Bronchial epithelial cell (primary cell): ENCODE measurements at regions not wholly inside any gene's neighbourhood (a gene's known extent, or its start where the extent isn't known, plus 50 kb on each side); places are given as distances from the start of the nearest gene placed in this dataset.

Source experiments
- DNase-seq: peaks from one replicate; pipeline ENCODE4 v3.0.0-alpha.2; 2010; ENCODE audit warnings: low read depth
- FAIRE-seq: peaks from 2 replicates; lab custom pipeline; 2011; peaks lifted over from hg19 to GRCh38; lab: Jason Lieb, UNC
- H3K27me3 ChIP-seq: 2 replicates; pipeline ENCODE4 v1.5.1; 2011; ENCODE audit warnings: low read length; ENCODE audit not compliant: control insufficient read depth, insufficient read depth
- H3K36me3 ChIP-seq: 2 replicates; pipeline ENCODE4 v1.5.1; 2011; ENCODE audit warnings: low read length; ENCODE audit not compliant: control insufficient read depth, insufficient read depth
- H3K4me3 ChIP-seq: 2 replicates; pipeline ENCODE4 v1.5.1; 2011; ENCODE audit warnings: mild to moderate bottlenecking, low read depth, low read length, control low read depth
- TF ChIP-seq, protein P1 (sequence below): IDR thresholded peaks from 2 replicates; pipeline ENCODE4 v1.5.1; 2011; ENCODE audit warnings: mild to moderate bottlenecking, moderate library complexity, low read length, control low read depth, inconsistent platforms; ENCODE audit not compliant: insufficient read depth, severe bottlenecking

DNA sequence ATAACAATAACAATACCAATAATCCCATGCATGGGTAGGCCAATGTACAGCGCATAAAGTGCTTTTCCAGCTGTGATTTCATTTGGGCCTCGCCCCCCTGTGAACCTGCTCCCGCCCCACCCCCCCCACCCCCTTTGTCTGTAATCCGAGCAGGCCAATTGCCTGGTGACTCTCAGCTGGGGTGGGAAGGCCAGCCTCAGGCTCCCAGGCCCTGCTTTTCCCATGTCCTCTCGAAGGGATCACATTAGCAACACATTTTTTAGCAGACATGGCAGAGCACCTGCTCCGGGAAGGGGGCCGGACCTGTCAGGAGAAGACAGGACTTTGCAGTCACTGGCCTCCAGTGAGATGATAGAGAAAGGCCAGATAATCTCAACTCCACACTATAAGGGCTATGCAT lies 439.3 kb downstream of the RPS24 start:
- Histone ChIP-seq H3K4me3 (no peak overlapping the region), H3K27me3 (peaks cover 6% of the 10 kb centered on the region), H3K36me3 (no peaks in the 10 kb centered on the region)
- no peak for DNase-seq
- no peak for FAIRE-seq
- TF ChIP-seq, protein P1, sequence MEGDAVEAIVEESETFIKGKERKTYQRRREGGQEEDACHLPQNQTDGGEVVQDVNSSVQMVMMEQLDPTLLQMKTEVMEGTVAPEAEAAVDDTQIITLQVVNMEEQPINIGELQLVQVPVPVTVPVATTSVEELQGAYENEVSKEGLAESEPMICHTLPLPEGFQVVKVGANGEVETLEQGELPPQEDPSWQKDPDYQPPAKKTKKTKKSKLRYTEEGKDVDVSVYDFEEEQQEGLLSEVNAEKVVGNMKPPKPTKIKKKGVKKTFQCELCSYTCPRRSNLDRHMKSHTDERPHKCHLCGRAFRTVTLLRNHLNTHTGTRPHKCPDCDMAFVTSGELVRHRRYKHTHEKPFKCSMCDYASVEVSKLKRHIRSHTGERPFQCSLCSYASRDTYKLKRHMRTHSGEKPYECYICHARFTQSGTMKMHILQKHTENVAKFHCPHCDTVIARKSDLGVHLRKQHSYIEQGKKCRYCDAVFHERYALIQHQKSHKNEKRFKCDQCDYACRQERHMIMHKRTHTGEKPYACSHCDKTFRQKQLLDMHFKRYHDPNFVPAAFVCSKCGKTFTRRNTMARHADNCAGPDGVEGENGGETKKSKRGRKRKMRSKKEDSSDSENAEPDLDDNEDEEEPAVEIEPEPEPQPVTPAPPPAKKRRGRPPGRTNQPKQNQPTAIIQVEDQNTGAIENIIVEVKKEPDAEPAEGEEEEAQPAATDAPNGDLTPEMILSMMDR = no peak

DNA sequence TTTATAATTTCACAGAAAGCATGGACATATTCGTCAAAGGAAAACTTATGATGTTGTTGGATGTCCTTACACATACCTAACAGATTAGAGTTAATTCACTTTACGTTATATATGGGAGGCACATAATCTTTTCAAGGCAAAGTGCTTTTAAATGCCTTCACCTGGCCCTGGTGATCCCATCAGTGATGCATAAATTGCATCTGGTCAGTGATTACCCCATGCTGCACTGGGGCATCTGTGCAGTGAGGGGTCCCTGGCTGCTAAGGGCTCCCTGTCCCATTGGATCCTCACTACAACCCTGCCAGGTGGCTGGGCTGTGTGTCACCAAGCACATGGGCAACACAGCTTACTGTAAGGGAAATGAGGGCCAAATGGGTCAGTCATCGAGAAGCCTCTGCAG lies 441.1 kb downstream of the RPS24 start:
- DNase-seq = no peak
- H3K36me3 ChIP-seq = no peaks in the 10 kb centered on the region

DNA sequence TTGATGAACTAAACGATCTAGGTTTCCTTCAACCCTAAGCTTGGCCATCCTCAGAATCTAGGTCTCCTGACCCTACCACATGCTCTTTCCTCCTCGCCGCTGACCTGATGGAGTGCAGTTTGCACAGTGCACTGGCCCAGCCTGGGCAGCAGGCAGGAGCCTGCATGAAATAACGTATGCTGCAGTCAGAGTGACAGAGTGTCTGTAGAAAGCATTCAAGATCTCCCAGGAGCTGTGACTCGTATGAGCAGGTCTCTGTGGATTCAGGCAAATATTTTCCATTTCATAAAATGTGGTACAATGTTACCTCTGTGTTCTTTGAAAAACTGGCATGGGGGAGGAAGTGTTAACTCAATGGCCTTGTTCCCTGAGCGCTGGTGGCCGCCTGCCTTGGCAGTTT lies 441.8 kb downstream of the RPS24 start:
- FAIRE-seq (peak; percentile 7), DNase-seq (no peak)
- no peaks in the 10 kb centered on the region for H3K36me3 ChIP-seq
- H3K4me3 ChIP-seq = no peak overlapping the region
- TF ChIP-seq, protein P1 = no peak
- peaks cover 7% of the 10 kb centered on the region for H3K27me3 ChIP-seq

More for the DNA sequence above, 441.1 kb downstream of the RPS24 start:
- Histone ChIP-seq H3K4me3 (no peak overlapping the region), H3K27me3 (peaks cover 6% of the 10 kb centered on the region)
- TF ChIP-seq, protein P1 = no peak
- no peak for FAIRE-seq

DNA sequence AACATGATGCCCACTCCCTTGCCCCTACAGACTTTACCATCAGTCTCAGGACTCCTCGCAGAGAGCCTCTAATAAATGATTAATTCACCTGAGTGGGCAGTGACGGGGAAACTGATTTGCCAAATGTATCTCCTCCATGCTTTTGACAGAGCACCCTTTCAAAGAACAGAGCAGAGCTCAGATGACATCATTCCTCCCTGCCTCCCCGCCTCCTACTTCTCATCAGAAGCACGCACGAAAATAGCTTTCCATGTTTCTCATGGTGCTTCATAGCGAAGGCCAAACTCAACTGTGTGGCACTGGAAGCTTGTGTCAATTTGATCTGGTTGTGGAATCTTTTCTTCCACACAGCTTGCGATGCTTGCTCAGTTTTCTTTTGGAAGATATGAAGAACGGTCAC lies 442.5 kb downstream of the RPS24 start:
- DNase-seq (no peak), FAIRE-seq (no peak)
- peaks cover 6% of the 10 kb centered on the region for H3K27me3 ChIP-seq
- H3K4me3 ChIP-seq = no peak overlapping the region
- no peaks in the 10 kb centered on the region for H3K36me3 ChIP-seq
- TF ChIP-seq, protein P1 = no peak

DNA sequence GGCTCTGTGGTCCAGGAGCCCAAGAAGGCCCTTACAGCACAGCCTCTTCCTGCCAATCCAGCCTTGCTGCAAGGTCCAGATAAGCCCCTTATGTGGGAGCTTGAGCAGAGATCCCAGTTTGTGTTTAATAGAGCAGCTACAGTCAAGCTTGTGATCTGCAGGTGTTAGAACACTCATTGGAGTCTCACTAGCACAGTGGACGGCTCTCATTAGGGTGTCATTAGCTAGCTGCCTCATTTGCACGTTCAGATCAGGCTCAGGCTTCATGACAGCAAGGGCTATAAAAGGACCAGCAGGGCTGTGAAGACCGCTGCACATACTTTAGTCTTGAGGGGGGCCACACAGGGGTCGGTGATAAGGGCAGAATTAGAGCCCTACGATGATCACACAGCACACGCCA lies 443.2 kb downstream of the RPS24 start:
- DNase-seq (no peak), FAIRE-seq (no peak)
- Histone ChIP-seq H3K27me3 (peaks cover 6% of the 10 kb centered on the region), H3K4me3 (no peak overlapping the region), H3K36me3 (no peaks in the 10 kb centered on the region)
- TF ChIP-seq, protein P1 = no peak

DNA sequence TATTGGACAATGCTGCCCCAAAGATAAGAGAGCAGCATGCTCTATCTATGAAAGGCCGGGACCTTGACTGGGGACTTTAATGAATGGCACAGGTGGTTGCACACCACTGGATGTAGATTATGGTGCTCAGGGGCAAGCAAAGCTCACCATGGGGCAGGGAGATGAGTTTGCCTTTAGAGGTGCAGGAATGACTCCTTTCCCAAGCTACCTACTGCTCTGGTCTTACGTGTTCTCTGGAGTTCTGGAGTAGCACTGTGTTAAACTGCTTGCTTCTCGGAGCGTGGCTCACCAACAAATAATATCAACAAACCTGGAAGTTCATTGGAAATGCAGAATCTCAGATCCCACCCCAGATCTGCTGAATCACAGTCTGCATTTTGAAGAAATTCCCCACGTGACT lies 445.3 kb downstream of the RPS24 start:
- Histone ChIP-seq H3K4me3 (no peak overlapping the region), H3K36me3 (no peaks in the 10 kb centered on the region), H3K27me3 (peaks cover 6% of the 10 kb centered on the region)
- TF ChIP-seq, protein P1 = no peak
- DNase-seq = no peak
- FAIRE-seq = no peak
